GM18508 (cell line): ENCODE measurements at regions not wholly inside any gene's neighbourhood (a gene's known extent, or its start where the extent isn't known, plus 50 kb on each side); places are given as distances from the start of the nearest gene placed in this dataset.
"Not testable (repeated sequence)": the region's sequence is repeated elsewhere in the genome, so short reads cannot be mapped to it uniquely, and the experiment has no call there.

Source experiments
- ATAC-seq: cut with Tn5 transposase; IDR thresholded peaks from one replicate; pipeline ENCODE4 v1.9.1; 2021; ENCODE audit warnings: moderate number of reproducible peaks; ENCODE audit not compliant: insufficient read depth, unreplicated experiment

- ATAC-seq = no peak
Observed at GRCh38 chr2:52390651-52391050, 1358.7 kb upstream of the NRXN1 start.

- no peak for ATAC-seq
Observed at GRCh38 chr2:52387937-52388590, 1356.1 kb upstream of the NRXN1 start.

- no peak for ATAC-seq
Observed at GRCh38 chr2:52386433-52387030, 1354.6 kb upstream of the NRXN1 start.

- no peak for ATAC-seq
Observed at GRCh38 chr2:52383541-52383940, 1351.6 kb upstream of the NRXN1 start.

- no peak for ATAC-seq
Observed at GRCh38 chr2:52369178-52369577, 1337.2 kb upstream of the NRXN1 start.

GRCh38 chr2:52368141-52368540 lies 1336.2 kb upstream of the NRXN1 start:
- ATAC-seq = no peak

GRCh38 chr2:52365946-52366345 lies 1334.0 kb upstream of the NRXN1 start:
- no peak for ATAC-seq

GRCh38 chr2:52356556-52356955 lies 1324.6 kb upstream of the NRXN1 start:
- no peak for ATAC-seq

- no peak for ATAC-seq
Observed at GRCh38 chr2:52347292-52347691, 1315.4 kb upstream of the NRXN1 start.

GRCh38 chr2:52345676-52346075 lies 1313.7 kb upstream of the NRXN1 start:
- no peak for ATAC-seq

GRCh38 chr2:52345082-52345481 lies 1313.2 kb upstream of the NRXN1 start:
- no peak for ATAC-seq

GRCh38 chr2:52343706-52344266 lies 1311.9 kb upstream of the NRXN1 start:
- no peak for ATAC-seq

- ATAC-seq = no peak
Observed at GRCh38 chr2:52343010-52343409, 1311.1 kb upstream of the NRXN1 start.

- ATAC-seq = no peak
Observed at GRCh38 chr2:52342458-52342857, 1310.5 kb upstream of the NRXN1 start.

GRCh38 chr2:52341732-52342131 lies 1309.8 kb upstream of the NRXN1 start:
- ATAC-seq = no peak

- no peak for ATAC-seq
Observed at GRCh38 chr2:52340171-52340570, 1308.2 kb upstream of the NRXN1 start.

- ATAC-seq = not testable (repeated sequence)
Observed at GRCh38 chr2:52337786-52338185, 1305.9 kb upstream of the NRXN1 start.

GRCh38 chr2:52336951-52337350 lies 1305.0 kb upstream of the NRXN1 start:
- no peak for ATAC-seq

- no peak for ATAC-seq
Observed at GRCh38 chr2:52335727-52336126, 1303.8 kb upstream of the NRXN1 start.

- no peak for ATAC-seq
Observed at GRCh38 chr2:52334185-52334584, 1302.3 kb upstream of the NRXN1 start.

GRCh38 chr2:52327641-52328040 lies 1295.7 kb upstream of the NRXN1 start:
- no peak for ATAC-seq

GRCh38 chr2:52314231-52314630 lies 1282.3 kb upstream of the NRXN1 start:
- no peak for ATAC-seq
